ENCODE measurements at regions not wholly inside any gene's neighbourhood (a gene's known extent, or its start where the extent isn't known, plus 50 kb on each side); places are given as distances from the start of the nearest gene placed in this dataset.

- no peak for DNase-seq
Observed at GRCh38 chr10:78164702-78165101, 131.0 kb downstream of the RPS24 start.

- DNase-seq: no peak
Observed at GRCh38 chr10:78165172-78165571, 131.5 kb downstream of the RPS24 start.

- no peak for DNase-seq
Observed at GRCh38 chr10:78165617-78166016, 132.0 kb downstream of the RPS24 start.

GRCh38 chr10:78166261-78166660 is 132.6 kb downstream of the RPS24 start:
- no peak for DNase-seq

- DNase-seq: no peak
Observed at GRCh38 chr10:78169214-78169613, 135.6 kb downstream of the RPS24 start.

GRCh38 chr10:78170026-78170475 is 136.4 kb downstream of the RPS24 start:
- no peak for DNase-seq

- no peak for DNase-seq
Observed at GRCh38 chr10:78171633-78172400, 138.2 kb downstream of the RPS24 start.

- no peak for DNase-seq
Observed at GRCh38 chr10:78173360-78174015, 139.8 kb downstream of the RPS24 start.

- no peak for DNase-seq
Observed at GRCh38 chr10:78175444-78176015, 141.9 kb downstream of the RPS24 start.

- DNase-seq: no peak
Observed at GRCh38 chr10:78176320-78177317, 143.0 kb downstream of the RPS24 start.

- no peak for DNase-seq
Observed at GRCh38 chr10:78177491-78178185, 144.0 kb downstream of the RPS24 start.

- no peak for DNase-seq
Observed at GRCh38 chr10:78178397-78178796, 144.7 kb downstream of the RPS24 start.

- DNase-seq: no peak
Observed at GRCh38 chr10:78178940-78179339, 145.3 kb downstream of the RPS24 start.

GRCh38 chr10:78179886-78180705 is 146.4 kb downstream of the RPS24 start:
- DNase-seq: no peak

- DNase-seq: no peak
Observed at GRCh38 chr10:78181381-78182055, 147.9 kb downstream of the RPS24 start.

- no peak for DNase-seq
Observed at GRCh38 chr10:78182841-78183240, 149.2 kb downstream of the RPS24 start.

- no peak for DNase-seq
Observed at GRCh38 chr10:78184851-78185692, 151.4 kb downstream of the RPS24 start.

GRCh38 chr10:78185693-78186055 is 152.0 kb downstream of the RPS24 start:
- no peak for DNase-seq

- DNase-seq: no peak
Observed at GRCh38 chr10:78186572-78186971, 152.9 kb downstream of the RPS24 start.

GRCh38 chr10:78187371-78187770 is 153.7 kb downstream of the RPS24 start:
- no peak for DNase-seq
